ENCODE measurements at regions not wholly inside any gene's neighbourhood (a gene's known extent, or its start where the extent isn't known, plus 50 kb on each side); places are given as distances from the start of the nearest gene placed in this dataset.

DNA sequence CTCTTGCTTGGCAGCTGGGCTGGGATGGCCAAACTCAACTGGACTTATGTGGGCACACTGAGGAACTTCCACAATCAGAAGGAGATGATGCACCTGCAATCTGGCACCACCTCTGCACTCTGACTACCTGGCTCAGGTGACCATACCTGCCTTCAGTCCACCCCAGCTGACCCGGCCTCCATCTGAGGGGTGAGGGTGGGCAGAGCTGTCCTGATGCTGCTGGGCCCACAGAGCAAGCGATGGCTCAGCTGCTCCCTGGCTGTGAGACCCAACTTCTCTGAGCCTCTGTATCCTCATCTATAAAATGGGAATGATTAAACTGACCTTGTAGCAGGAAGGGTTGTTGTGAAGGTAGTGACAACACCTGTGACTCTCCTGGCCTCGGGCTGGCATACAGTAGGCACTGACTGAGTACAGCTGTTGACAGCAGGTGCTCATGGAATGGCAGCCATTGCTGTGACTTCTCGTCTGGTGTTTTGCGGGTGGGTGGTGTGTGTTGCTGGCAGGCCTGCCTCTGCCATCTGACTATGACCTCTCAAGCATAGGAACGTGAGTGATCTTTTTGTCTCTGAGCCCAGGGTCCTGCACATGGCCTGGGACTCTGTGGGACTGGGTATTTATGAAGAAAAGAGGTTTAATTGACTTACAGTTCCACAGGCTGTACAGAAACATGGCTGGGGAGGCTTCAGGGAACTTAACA is 438.5 kb downstream of the PTPRU start:
- in situ Hi-C loops (cut with MboI; ENCODE audit: low sequenced_read_pairs in 4 of 4) (no loop called here), intact Hi-C loops (cut with DNase I; ENCODE audit: low total_unique reads) (no loop called here)
- no peaks in the 10 kb centered on the region for H3K9me3 ChIP-seq
- H3K4me1 ChIP-seq: peaks cover 0 to 3% of the 10 kb centered on the region in 2 donors
- DNase-seq (no peak), ATAC-seq (no peak)
- no peak overlapping the region for H3K27ac ChIP-seq
- TF ChIP-seq POLR2A (IDR thresholded peaks at IDR 0.05): no peak
- no peaks in the 10 kb centered on the region for H3K36me3 ChIP-seq
- H3K27me3 ChIP-seq: no peaks in the 10 kb centered on the region
- H3K4me3 ChIP-seq: no peak overlapping the region

DNA sequence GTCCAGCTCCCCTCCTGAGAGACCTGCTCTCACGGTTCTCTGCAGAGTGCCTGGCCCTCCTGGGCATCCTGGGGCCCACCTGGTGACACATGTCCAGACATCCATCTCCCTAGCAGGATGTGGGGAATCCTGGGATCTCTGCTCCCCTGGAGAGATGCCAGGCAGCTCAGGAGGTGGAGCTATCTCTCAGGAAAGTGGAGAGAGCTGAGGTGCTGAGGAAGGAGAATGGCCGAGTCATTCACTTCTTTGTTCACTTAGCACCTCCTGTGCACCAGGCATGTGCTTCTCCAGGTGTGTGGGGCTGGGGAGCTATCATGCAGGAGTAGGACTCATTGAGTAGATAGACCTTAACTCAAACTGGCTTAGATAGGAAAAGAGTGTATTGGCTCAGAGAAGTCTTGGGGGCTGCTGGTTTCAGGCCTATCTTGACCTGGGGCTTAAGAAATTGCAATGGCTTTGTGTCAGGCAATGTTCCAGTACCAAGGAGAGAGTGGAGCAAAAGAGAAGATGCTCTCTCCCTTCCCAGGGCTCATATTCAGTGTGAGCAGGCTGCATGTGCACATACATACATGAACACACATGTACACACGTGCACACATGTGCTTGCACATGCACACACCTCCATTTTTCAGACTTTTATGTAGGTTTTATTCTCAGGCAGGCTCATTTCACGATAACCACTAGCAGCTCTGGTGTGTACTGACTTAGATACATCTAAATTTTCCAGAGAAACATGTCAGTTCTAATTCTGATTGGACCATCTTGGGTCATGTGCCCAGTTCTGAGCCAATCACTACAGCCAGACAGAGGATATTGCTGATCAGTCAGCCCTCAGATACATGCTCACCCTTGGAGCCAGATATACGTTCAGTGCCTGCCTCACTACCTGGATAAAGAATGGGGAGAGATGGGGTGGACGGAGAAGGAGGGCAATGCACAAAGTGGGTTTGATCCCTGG is 437.6 kb downstream of the PTPRU start:
- H3K9me3 ChIP-seq: no peaks in the 10 kb centered on the region
- ATAC-seq (no peak), DNase-seq (no peak)
- in situ Hi-C loops (cut with MboI; ENCODE audit: low sequenced_read_pairs in 4 of 4): no loop called here
- TF ChIP-seq, protein P1, sequence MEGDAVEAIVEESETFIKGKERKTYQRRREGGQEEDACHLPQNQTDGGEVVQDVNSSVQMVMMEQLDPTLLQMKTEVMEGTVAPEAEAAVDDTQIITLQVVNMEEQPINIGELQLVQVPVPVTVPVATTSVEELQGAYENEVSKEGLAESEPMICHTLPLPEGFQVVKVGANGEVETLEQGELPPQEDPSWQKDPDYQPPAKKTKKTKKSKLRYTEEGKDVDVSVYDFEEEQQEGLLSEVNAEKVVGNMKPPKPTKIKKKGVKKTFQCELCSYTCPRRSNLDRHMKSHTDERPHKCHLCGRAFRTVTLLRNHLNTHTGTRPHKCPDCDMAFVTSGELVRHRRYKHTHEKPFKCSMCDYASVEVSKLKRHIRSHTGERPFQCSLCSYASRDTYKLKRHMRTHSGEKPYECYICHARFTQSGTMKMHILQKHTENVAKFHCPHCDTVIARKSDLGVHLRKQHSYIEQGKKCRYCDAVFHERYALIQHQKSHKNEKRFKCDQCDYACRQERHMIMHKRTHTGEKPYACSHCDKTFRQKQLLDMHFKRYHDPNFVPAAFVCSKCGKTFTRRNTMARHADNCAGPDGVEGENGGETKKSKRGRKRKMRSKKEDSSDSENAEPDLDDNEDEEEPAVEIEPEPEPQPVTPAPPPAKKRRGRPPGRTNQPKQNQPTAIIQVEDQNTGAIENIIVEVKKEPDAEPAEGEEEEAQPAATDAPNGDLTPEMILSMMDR (IDR thresholded peaks at IDR 0.05 in 4 of 5, conservative IDR thresholded peaks at IDR 0.05 in 1 of 5): no peak
- TF ChIP-seq POLR2A (IDR thresholded peaks at IDR 0.05): no peak
- no peaks in the 10 kb centered on the region for H3K27me3 ChIP-seq
- H3K27ac ChIP-seq: no peak overlapping the region
- H3K4me1 ChIP-seq: peaks cover 0 to 3% of the 10 kb centered on the region in 2 donors
- intact Hi-C loops (cut with DNase I; ENCODE audit: low total_unique reads): no loop called here
- no peak overlapping the region for H3K4me3 ChIP-seq
- H3K36me3 ChIP-seq: no peaks in the 10 kb centered on the region

DNA sequence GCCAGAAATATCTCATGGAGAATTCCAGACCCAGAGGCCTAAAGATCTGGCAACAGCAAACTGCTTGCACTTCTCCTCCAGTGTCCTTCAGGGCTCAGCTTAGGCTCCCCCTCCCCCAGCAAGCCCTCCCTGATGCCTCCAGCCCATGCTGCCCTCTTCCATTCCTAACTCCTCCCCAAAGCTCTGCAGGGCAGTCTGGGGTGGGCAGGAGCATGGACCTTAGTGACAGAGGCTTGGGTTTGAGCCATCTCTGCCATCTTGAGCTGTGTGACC is 436.8 kb downstream of the PTPRU start:
- TF ChIP-seq, protein P1 (IDR thresholded peaks at IDR 0.05 in 4 of 5, conservative IDR thresholded peaks at IDR 0.05 in 1 of 5): no peak
- no peak for TF ChIP-seq POLR2A (IDR thresholded peaks at IDR 0.05)
- DNase-seq (no peak), ATAC-seq (no peak)
- Histone ChIP-seq H3K27ac (no peak overlapping the region), H3K27me3 (no peaks in the 10 kb centered on the region), H3K9me3 (no peaks in the 10 kb centered on the region), H3K36me3 (no peaks in the 10 kb centered on the region), H3K4me1 (peaks cover 0 to 3% of the 10 kb centered on the region in 2 donors), H3K4me3 (no peak overlapping the region)
- intact Hi-C loops (cut with DNase I; ENCODE audit: low total_unique reads) (no loop called here), in situ Hi-C loops (cut with MboI; ENCODE audit: low sequenced_read_pairs in 4 of 4) (no loop called here)

DNA sequence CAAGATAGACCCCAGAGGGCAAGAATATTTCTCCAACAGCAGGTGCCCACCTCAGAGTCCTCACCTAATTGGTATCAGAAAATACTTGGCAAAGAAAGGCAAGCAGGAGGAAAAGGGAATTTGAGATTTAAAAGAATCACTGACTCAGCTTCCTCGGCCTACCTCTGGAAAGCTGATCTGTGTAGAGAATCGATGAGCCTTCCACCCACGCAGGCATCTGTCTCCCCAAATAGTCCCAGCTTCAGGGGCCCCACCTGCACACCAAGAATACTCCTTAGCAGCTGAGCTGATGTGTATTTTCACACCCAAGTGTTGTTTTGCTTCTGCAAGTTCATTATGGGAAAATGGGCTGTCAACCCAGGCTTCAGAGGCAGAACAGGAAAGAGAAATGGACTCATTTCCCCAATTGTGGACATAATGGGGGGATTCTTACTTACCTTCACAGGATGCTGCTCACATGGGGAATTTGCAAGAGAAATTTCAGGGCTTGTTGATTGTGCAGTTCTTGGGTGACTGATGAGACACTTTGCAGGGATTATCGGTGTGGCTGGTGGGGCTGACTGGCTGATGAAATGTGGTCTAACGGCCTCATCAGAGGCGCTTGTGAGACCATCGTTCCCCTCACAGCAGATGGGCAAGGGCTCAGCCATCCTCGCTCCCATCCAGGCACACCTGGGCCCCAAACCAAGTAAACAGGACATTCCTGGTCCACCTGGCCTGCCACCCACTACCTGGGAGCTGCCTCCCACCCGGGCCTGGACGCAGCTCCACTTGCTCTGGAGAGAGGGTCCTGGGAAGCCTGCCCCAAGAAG is 436.3 kb downstream of the PTPRU start:
- no peak for TF ChIP-seq POLR2A (IDR thresholded peaks at IDR 0.05)
- TF ChIP-seq, protein P1 (IDR thresholded peaks at IDR 0.05 in 4 of 5, conservative IDR thresholded peaks at IDR 0.05 in 1 of 5): no peak
- H3K27me3 ChIP-seq: no peaks in the 10 kb centered on the region
- no peak overlapping the region for H3K27ac ChIP-seq
- ATAC-seq: no peak
- no peak overlapping the region for H3K4me3 ChIP-seq
- no peak for DNase-seq
- H3K4me1 ChIP-seq: peaks cover 0 to 3% of the 10 kb centered on the region in 2 donors
- no peaks in the 10 kb centered on the region for H3K9me3 ChIP-seq
- H3K36me3 ChIP-seq: no peaks in the 10 kb centered on the region
- in situ Hi-C loops (cut with MboI; ENCODE audit: low sequenced_read_pairs in 4 of 4) (no loop called here), intact Hi-C loops (cut with DNase I; ENCODE audit: low total_unique reads) (no loop called here)

Measured in gastrocnemius medialis (tissue), 4 donors.